Natural killer cell treated with Interleukin-12 subunit alpha and Interleukin-12 subunit beta and Interleukin-15 and Interleukin-18, amount 100 ng/mL, for 72 hours (primary cell): ENCODE measurements at regions not wholly inside any gene's neighbourhood (a gene's known extent, or its start where the extent isn't known, plus 50 kb on each side); places are given as distances from the start of the nearest gene placed in this dataset.

Experiments used
- ATAC-seq, 2 donors: fragments of 150-1000 bp; cut with Tn5 transposase in 1 of 2; sonication (Bioruptor Pico), chemical (Tn5 transposase) in 1 of 2; 2 replicates each; pipeline ENCODE4 v1.10.0; 2021
- DNase-seq: peaks from one replicate; pipeline ENCODE4 v3.0.0; 2022; ENCODE audit warnings: low spot score
- H3K27ac Mint-ChIP-seq, 2 donors: 1 replicate in 1 of 2; 2 replicates in 1 of 2; pipeline ENCODE4 v1.8.0; 2022; ENCODE audit warnings: mixed read lengths in 2 of 2, mild to moderate bottlenecking in 1 of 2, moderate library complexity in 1 of 2
- H3K27me3 Mint-ChIP-seq, 2 donors: 1 replicate in 1 of 2; 2 replicates in 1 of 2; pipeline ENCODE4 v1.8.0; 2022; ENCODE audit warnings: mixed read lengths in 2 of 2
- H3K36me3 Mint-ChIP-seq: one replicate; pipeline ENCODE4 v1.8.0; 2022; ENCODE audit warnings: mixed read lengths
- H3K4me1 Mint-ChIP-seq, 2 donors: 1 replicate in 1 of 2; 2 replicates in 1 of 2; pipeline ENCODE4 v1.8.0; 2022; ENCODE audit warnings: low read depth in 2 of 2, mixed read lengths in 2 of 2, mild to moderate bottlenecking in 1 of 2
- H3K4me3 Mint-ChIP-seq: one replicate; pipeline ENCODE4 v1.8.0; 2022; ENCODE audit warnings: mixed read lengths
- H3K9me3 Mint-ChIP-seq: 2 replicates; pipeline ENCODE4 v1.8.0; 2022; ENCODE audit warnings: mixed read lengths

DNA sequence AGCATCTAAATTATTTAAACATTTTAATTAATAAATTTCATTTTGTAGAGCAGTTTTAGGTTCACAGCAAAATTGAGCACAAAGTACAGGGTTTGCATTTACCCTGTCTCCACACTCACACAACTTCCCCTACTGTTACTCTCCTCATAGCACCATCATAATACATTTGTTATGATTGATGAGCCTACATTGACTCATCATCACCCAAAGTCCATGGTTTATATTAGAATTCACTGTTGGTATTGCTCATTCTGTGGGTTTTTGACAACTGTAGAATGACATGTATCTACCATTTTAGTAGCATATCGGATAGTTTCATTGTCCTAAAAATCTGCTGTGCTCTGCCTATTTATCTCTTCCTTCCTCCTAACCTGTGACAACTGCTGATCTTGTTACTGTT, 411.1 kb upstream of the MPDZ start:
- no peak overlapping the region for H3K27ac Mint-ChIP-seq
- no peak overlapping the region for H3K4me3 Mint-ChIP-seq
- H3K4me1 Mint-ChIP-seq: no peaks in the 10 kb centered on the region
- H3K27me3 Mint-ChIP-seq: no peaks in the 10 kb centered on the region
- no peak for ATAC-seq
- H3K9me3 Mint-ChIP-seq: peaks cover 26% of the 10 kb centered on the region
- peaks cover 12% of the 10 kb centered on the region for H3K36me3 Mint-ChIP-seq
- DNase-seq: no peak

- H3K9me3 Mint-ChIP-seq: peaks cover 21% of the 10 kb centered on the region
- no peak for ATAC-seq
- H3K36me3 Mint-ChIP-seq: peaks cover 8% of the 10 kb centered on the region
- no peaks in the 10 kb centered on the region for H3K4me1 Mint-ChIP-seq
- DNase-seq: no peak
- H3K27ac Mint-ChIP-seq: no peak overlapping the region
- H3K4me3 Mint-ChIP-seq: no peak overlapping the region
- H3K27me3 Mint-ChIP-seq: no peaks in the 10 kb centered on the region
Observed at GRCh38 chr9:13689925-13690324, 410.4 kb upstream of the MPDZ start.

GRCh38 chr9:13688990-13689600, 409.6 kb upstream of the MPDZ start:
- no peak overlapping the region for H3K4me3 Mint-ChIP-seq
- H3K27ac Mint-ChIP-seq: no peak overlapping the region
- peaks cover 6% of the 10 kb centered on the region for H3K36me3 Mint-ChIP-seq
- H3K4me1 Mint-ChIP-seq: no peaks in the 10 kb centered on the region
- DNase-seq (no peak), ATAC-seq (no peak)
- peaks cover 17% of the 10 kb centered on the region for H3K9me3 Mint-ChIP-seq
- no peaks in the 10 kb centered on the region for H3K27me3 Mint-ChIP-seq

DNA sequence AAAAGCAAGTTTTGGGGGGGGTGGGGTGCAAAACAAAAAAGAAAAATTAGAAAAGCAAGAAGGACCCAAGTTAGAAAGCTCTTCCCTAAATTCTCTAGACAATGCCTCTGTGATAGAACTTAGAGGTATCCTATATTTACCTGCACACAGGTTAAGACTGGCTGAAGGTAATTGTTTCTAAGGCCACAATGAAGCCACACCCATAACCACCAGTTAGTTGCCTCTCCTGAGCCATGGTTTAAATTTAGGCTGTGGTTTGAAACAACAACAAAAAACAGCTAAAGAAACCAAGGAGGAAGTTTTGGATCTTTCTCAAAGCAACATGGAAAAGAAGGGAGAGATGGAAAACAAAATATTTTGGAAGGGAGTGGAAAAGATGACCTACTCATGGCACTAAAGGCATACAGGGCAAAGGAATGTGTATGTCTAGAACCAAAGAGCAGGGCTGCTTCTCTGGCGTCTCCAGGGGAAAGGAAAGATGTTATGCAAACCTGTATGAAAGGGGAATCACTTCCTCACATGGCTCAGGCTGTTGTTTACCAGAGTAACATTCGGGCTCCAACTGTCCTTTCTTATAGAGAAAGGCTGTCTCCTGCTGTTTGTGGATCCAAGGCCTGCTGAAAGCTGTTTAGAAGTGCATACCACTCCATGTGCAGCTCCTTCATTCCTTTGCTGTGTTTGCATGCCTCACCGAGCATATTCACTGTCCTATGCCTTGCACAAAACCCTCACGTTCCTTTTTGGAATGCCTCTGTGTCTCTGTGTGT, 408.9 kb upstream of the MPDZ start:
- Mint-ChIP-seq H3K9me3 (peaks cover 11% of the 10 kb centered on the region), H3K27me3 (no peaks in the 10 kb centered on the region), H3K27ac (no peak overlapping the region), H3K36me3 (no peaks in the 10 kb centered on the region), H3K4me3 (no peak overlapping the region), H3K4me1 (no peaks in the 10 kb centered on the region)
- DNase-seq (no peak), ATAC-seq (no peak)

- DNase-seq: no peak
- no peak for ATAC-seq
- Mint-ChIP-seq H3K4me3 (no peak overlapping the region), H3K4me1 (no peaks in the 10 kb centered on the region), H3K36me3 (peaks cover 5% of the 10 kb centered on the region), H3K9me3 (peaks cover 21% of the 10 kb centered on the region), H3K27ac (no peak overlapping the region), H3K27me3 (no peaks in the 10 kb centered on the region)
Observed at GRCh38 chr9:13684656-13685055, 405.2 kb upstream of the MPDZ start.

DNA sequence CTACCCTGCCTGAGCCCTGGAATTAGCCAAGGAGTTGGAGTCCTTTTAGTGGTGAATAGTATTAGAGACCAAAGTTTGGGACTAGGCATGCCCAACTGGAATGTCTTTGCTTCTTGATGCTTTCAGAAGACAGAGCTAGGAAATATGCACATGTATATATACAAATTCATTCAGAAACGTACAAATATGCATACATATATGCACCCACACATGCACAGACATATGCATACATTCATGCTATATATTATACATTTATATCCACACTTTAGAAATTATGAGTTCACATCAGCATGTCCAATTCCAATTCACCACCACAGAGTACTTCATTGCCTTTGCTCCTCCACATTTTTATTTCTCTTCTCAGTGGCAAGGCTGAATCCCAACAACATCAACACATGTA, 398.3 kb upstream of the MPDZ start:
- Mint-ChIP-seq H3K36me3 (peaks cover 5% of the 10 kb centered on the region), H3K4me1 (no peaks in the 10 kb centered on the region), H3K9me3 (peaks cover 24% of the 10 kb centered on the region), H3K27me3 (no peaks in the 10 kb centered on the region), H3K27ac (no peak overlapping the region), H3K4me3 (no peak overlapping the region)
- ATAC-seq (no peak), DNase-seq (no peak)

- DNase-seq: no peak
- Mint-ChIP-seq H3K36me3 (peaks cover under 1% of the 10 kb centered on the region), H3K27ac (no peak overlapping the region), H3K27me3 (no peaks in the 10 kb centered on the region), H3K4me1 (no peaks in the 10 kb centered on the region), H3K9me3 (peaks cover 17% of the 10 kb centered on the region), H3K4me3 (no peak overlapping the region)
- no peak for ATAC-seq
Observed at GRCh38 chr9:13675638-13676000, 396.1 kb upstream of the MPDZ start.

GRCh38 chr9:13674926-13675637, 395.6 kb upstream of the MPDZ start:
- Mint-ChIP-seq H3K27me3 (no peaks in the 10 kb centered on the region), H3K4me3 (no peak overlapping the region), H3K9me3 (peaks cover 15% of the 10 kb centered on the region), H3K27ac (no peak overlapping the region), H3K4me1 (no peaks in the 10 kb centered on the region), H3K36me3 (no peaks in the 10 kb centered on the region)
- ATAC-seq (no peak), DNase-seq (no peak)

- no peak overlapping the region for H3K27ac Mint-ChIP-seq
- H3K4me3 Mint-ChIP-seq: no peak overlapping the region
- H3K9me3 Mint-ChIP-seq: peaks cover 20% of the 10 kb centered on the region
- ATAC-seq: no peak
- no peaks in the 10 kb centered on the region for H3K4me1 Mint-ChIP-seq
- no peaks in the 10 kb centered on the region for H3K36me3 Mint-ChIP-seq
- DNase-seq: no peak
- no peaks in the 10 kb centered on the region for H3K27me3 Mint-ChIP-seq
Observed at GRCh38 chr9:13673348-13673747, 393.9 kb upstream of the MPDZ start.

- H3K4me3 Mint-ChIP-seq: no peak overlapping the region
- H3K4me1 Mint-ChIP-seq: no peaks in the 10 kb centered on the region
- no peak for ATAC-seq
- H3K27me3 Mint-ChIP-seq: no peaks in the 10 kb centered on the region
- H3K36me3 Mint-ChIP-seq: peaks cover 22% of the 10 kb centered on the region
- H3K9me3 Mint-ChIP-seq: peaks cover 35% of the 10 kb centered on the region
- H3K27ac Mint-ChIP-seq: no peak overlapping the region
- DNase-seq: no peak
Observed at GRCh38 chr9:13665418-13666066, 386.1 kb upstream of the MPDZ start.

DNA sequence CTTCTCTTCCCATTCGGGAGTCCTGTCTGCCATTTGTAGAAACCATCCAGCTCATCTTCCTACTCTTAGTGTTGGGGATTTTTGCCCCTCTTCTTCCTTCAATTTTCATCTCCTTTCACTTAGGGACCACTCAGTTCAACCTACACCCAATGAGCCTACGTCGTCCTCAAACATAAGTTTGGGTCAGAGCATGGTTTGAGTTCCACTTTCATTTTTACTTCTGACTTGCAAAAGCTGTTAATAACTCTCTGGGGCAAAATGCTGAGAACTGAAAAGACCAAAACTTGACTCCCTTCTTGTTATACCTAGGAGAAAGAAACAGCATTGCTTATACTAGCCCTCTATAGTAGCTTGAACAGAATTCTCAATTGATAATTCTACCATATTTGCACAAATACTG, 381.5 kb upstream of the MPDZ start:
- Mint-ChIP-seq H3K4me1 (no peaks in the 10 kb centered on the region), H3K27ac (no peak overlapping the region), H3K27me3 (no peaks in the 10 kb centered on the region), H3K36me3 (peaks cover 17% of the 10 kb centered on the region), H3K9me3 (peaks cover 33% of the 10 kb centered on the region), H3K4me3 (peak overlapping the region; percentile 8)
- DNase-seq (no peak), ATAC-seq (no peak)

GRCh38 chr9:13651969-13652663, 372.6 kb upstream of the MPDZ start:
- Mint-ChIP-seq H3K4me1 (no peaks in the 10 kb centered on the region), H3K36me3 (no peaks in the 10 kb centered on the region), H3K4me3 (no peak overlapping the region), H3K27ac (no peak overlapping the region), H3K9me3 (peaks cover 21% of the 10 kb centered on the region), H3K27me3 (no peaks in the 10 kb centered on the region)
- DNase-seq (no peak), ATAC-seq (no peak)

DNA sequence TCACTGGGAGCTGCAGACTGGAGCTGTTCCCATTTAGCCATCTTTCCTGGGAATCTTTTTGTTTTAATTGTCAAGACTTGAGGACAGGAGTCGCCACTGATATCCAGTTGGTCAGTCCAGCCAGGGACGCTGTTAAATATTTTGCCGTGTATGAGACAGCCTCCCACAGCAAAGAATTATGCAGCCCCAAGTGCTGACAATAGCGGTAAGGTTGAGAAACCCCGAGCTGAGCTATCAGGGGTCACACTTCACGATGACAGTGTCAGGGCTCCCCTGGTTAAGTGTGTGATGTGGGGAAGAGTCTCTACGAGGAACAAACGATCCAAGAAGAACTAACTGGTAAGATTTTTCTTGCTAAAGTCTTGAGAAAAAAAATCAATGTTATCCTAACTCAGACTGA, 372.0 kb upstream of the MPDZ start:
- DNase-seq (no peak), ATAC-seq (no peak)
- Mint-ChIP-seq H3K27ac (no peak overlapping the region), H3K4me1 (no peaks in the 10 kb centered on the region), H3K27me3 (no peaks in the 10 kb centered on the region), H3K9me3 (peaks cover 19% of the 10 kb centered on the region), H3K4me3 (no peak overlapping the region), H3K36me3 (no peaks in the 10 kb centered on the region)
